ENCODE measurements at regions not wholly inside any gene's neighbourhood (a gene's known extent, or its start where the extent isn't known, plus 50 kb on each side); places are given as distances from the start of the nearest gene placed in this dataset.

- H3K27me3 ChIP-seq: no peaks in the 10 kb centered on the region
- no peak for DNase-seq
- no peaks in the 10 kb centered on the region for H3K9me3 ChIP-seq
- intact Hi-C loops (cut with DNase I; ENCODE audit: low total_unique reads): no loop called here
- no peak for TF ChIP-seq CTCF (IDR thresholded peaks at IDR 0.05)
- H3K27ac ChIP-seq: no peak overlapping the region
- no peaks in the 10 kb centered on the region for H3K36me3 ChIP-seq
- H3K4me3 ChIP-seq: no peak overlapping the region
- no peaks in the 10 kb centered on the region for H3K4me1 ChIP-seq
Measured at GRCh38 chr9:99303177-99303576, 81.1 kb downstream of the SEC61B start.

GRCh38 chr9:99305124-99305523, 83.0 kb downstream of the SEC61B start:
- Histone ChIP-seq H3K4me3 (no peak overlapping the region), H3K4me1 (no peaks in the 10 kb centered on the region), H3K27me3 (no peaks in the 10 kb centered on the region), H3K9me3 (no peaks in the 10 kb centered on the region), H3K36me3 (no peaks in the 10 kb centered on the region), H3K27ac (no peak overlapping the region)
- intact Hi-C loops (cut with DNase I; ENCODE audit: low total_unique reads): no loop called here
- no peak for DNase-seq
- no peak for TF ChIP-seq CTCF (IDR thresholded peaks at IDR 0.05)

- H3K9me3 ChIP-seq: no peaks in the 10 kb centered on the region
- intact Hi-C loops (cut with DNase I; ENCODE audit: low total_unique reads): no loop called here
- TF ChIP-seq CTCF (IDR thresholded peaks at IDR 0.05): no peak
- H3K27me3 ChIP-seq: no peaks in the 10 kb centered on the region
- no peaks in the 10 kb centered on the region for H3K4me1 ChIP-seq
- no peak overlapping the region for H3K27ac ChIP-seq
- DNase-seq: no peak
- H3K36me3 ChIP-seq: no peaks in the 10 kb centered on the region
- no peak overlapping the region for H3K4me3 ChIP-seq
Measured at GRCh38 chr9:99305820-99306811, 84.0 kb downstream of the SEC61B start.

GRCh38 chr9:99307851-99308250, 85.8 kb downstream of the SEC61B start:
- Histone ChIP-seq H3K36me3 (no peaks in the 10 kb centered on the region), H3K4me1 (no peaks in the 10 kb centered on the region), H3K4me3 (no peak overlapping the region), H3K27ac (no peak overlapping the region), H3K9me3 (no peaks in the 10 kb centered on the region), H3K27me3 (no peaks in the 10 kb centered on the region)
- no peak for TF ChIP-seq CTCF (IDR thresholded peaks at IDR 0.05)
- DNase-seq: no peak
- intact Hi-C loops (cut with DNase I; ENCODE audit: low total_unique reads): no loop called here

GRCh38 chr9:99309141-99309939, 87.3 kb downstream of the SEC61B start:
- Histone ChIP-seq H3K9me3 (no peaks in the 10 kb centered on the region), H3K36me3 (no peaks in the 10 kb centered on the region), H3K27me3 (no peaks in the 10 kb centered on the region), H3K4me3 (no peak overlapping the region), H3K27ac (no peak overlapping the region), H3K4me1 (no peaks in the 10 kb centered on the region)
- DNase-seq: no peak
- intact Hi-C loops (cut with DNase I; ENCODE audit: low total_unique reads): no loop called here
- no peak for TF ChIP-seq CTCF (IDR thresholded peaks at IDR 0.05)

Measured in tibial artery (tissue), 4 donors.